ENCODE measurements at regions not wholly inside any gene's neighbourhood (a gene's known extent, or its start where the extent isn't known, plus 50 kb on each side); places are given as distances from the start of the nearest gene placed in this dataset.

- Histone ChIP-seq H3K4me3 (ENCODE audit: low read length) (no peak overlapping the region), H3K9ac (ENCODE audit: low read length) (no peak overlapping the region)
Measured at GRCh38 chr12:118582863-118583262, 206.5 kb downstream of the SUDS3 start.

DNA sequence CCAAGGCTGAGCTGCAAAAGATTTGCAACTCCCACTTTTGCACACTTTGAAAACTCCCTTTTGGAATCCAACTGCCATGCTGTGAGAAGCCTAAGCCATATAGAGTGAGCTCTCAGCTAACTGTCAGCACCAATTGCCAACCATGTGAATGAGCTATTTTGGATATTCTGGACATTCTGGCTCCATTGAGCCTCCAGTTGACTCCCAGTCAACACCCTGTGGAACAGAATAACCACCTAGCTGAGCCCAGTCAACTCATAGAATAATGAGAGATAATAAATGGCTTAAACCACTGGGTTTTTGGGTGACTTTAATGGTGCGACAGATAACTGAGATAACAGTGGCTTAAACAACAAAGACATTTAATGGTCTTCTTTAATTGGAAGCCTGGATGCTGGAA is 210.1 kb downstream of the SUDS3 start:
- peaks cover 1% of the 10 kb centered on the region for H3K27me3 ChIP-seq (ENCODE audit: control insufficient read depth, insufficient read depth, low read length)
- no peak overlapping the region for H3K9ac ChIP-seq (ENCODE audit: low read length)
- H3K4me3 ChIP-seq (ENCODE audit: low read length), result no peak overlapping the region
- H3K36me3 ChIP-seq (ENCODE audit: control insufficient read depth, insufficient read depth, low read length), result no peaks in the 10 kb centered on the region
- H3K4me1 ChIP-seq (ENCODE audit: control insufficient read depth, insufficient read depth, low read length), result no peaks in the 10 kb centered on the region
- H3K27ac ChIP-seq (ENCODE audit: low read depth, low read length), result no peak overlapping the region

More at GRCh38 chr12:118582863-118583262, 206.5 kb downstream of the SUDS3 start:
- Histone ChIP-seq H3K36me3 (ENCODE audit: control insufficient read depth, insufficient read depth, low read length) (no peaks in the 10 kb centered on the region), H3K27ac (ENCODE audit: low read depth, low read length) (no peak overlapping the region), H3K4me1 (ENCODE audit: control insufficient read depth, insufficient read depth, low read length) (no peaks in the 10 kb centered on the region), H3K27me3 (ENCODE audit: control insufficient read depth, insufficient read depth, low read length) (no peaks in the 10 kb centered on the region)

- H3K36me3 ChIP-seq (ENCODE audit: control insufficient read depth, insufficient read depth, low read length), result no peaks in the 10 kb centered on the region
- no peaks in the 10 kb centered on the region for H3K4me1 ChIP-seq (ENCODE audit: control insufficient read depth, insufficient read depth, low read length)
- H3K4me3 ChIP-seq (ENCODE audit: low read length), result no peak overlapping the region
- H3K27me3 ChIP-seq (ENCODE audit: control insufficient read depth, insufficient read depth, low read length), result peaks cover 1% of the 10 kb centered on the region
- no peak overlapping the region for H3K9ac ChIP-seq (ENCODE audit: low read length)
- H3K27ac ChIP-seq (ENCODE audit: low read depth, low read length), result no peak overlapping the region
Measured at GRCh38 chr12:118589162-118589561, 212.8 kb downstream of the SUDS3 start.

GRCh38 chr12:118590406-118591150 is 214.2 kb downstream of the SUDS3 start:
- Histone ChIP-seq H3K36me3 (ENCODE audit: control insufficient read depth, insufficient read depth, low read length) (no peaks in the 10 kb centered on the region), H3K27me3 (ENCODE audit: control insufficient read depth, insufficient read depth, low read length) (peaks cover 1% of the 10 kb centered on the region), H3K4me3 (ENCODE audit: low read length) (no peak overlapping the region), H3K9ac (ENCODE audit: low read length) (no peak overlapping the region), H3K4me1 (ENCODE audit: control insufficient read depth, insufficient read depth, low read length) (no peaks in the 10 kb centered on the region), H3K27ac (ENCODE audit: low read depth, low read length) (no peak overlapping the region)

DNA sequence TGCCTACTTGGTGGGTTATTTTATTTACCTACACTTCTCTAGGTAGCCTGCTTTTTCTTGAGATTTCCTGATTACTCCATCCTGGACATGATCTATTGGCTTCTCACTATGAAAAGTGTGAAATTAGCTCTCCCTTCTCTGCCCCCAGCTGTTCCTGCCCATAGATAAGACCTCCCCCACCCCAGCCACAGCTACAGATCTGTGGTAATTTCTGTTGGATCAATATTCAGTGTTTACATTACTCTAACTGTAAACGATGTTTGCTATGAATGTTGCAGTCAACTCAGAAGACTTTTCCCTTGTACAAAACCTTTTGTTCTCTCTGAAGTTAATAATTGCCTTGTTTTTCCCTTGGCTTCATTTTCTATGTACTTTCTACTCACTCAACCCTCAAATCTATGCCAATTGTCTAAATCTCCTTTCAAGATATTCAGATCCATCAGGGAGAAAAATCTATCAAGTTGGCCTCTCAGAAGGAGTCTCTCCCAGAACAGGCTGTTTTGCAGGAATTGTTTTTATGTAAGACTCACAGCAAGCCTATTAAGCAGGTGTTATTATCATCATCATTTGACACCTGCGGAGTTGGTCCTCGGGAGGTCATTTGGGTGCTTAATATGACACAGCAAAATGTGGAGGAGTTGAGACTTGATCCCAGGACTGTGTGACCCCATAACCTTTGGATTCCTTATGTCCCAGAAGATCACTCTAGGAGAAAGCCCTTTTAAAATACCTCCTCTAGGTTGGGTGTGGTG is 227.4 kb downstream of the SUDS3 start:
- no peaks in the 10 kb centered on the region for H3K4me1 ChIP-seq (ENCODE audit: control insufficient read depth, insufficient read depth, low read length)
- H3K27me3 ChIP-seq (ENCODE audit: control insufficient read depth, insufficient read depth, low read length), result no peaks in the 10 kb centered on the region
- no peak overlapping the region for H3K4me3 ChIP-seq (ENCODE audit: low read length)
- H3K36me3 ChIP-seq (ENCODE audit: control insufficient read depth, insufficient read depth, low read length), result no peaks in the 10 kb centered on the region
- H3K27ac ChIP-seq (ENCODE audit: low read depth, low read length), result no peak overlapping the region
- H3K9ac ChIP-seq (ENCODE audit: low read length), result no peak overlapping the region

- no peaks in the 10 kb centered on the region for H3K4me1 ChIP-seq (ENCODE audit: control insufficient read depth, insufficient read depth, low read length)
- no peak overlapping the region for H3K4me3 ChIP-seq (ENCODE audit: low read length)
- H3K27ac ChIP-seq (ENCODE audit: low read depth, low read length), result no peak overlapping the region
- no peaks in the 10 kb centered on the region for H3K27me3 ChIP-seq (ENCODE audit: control insufficient read depth, insufficient read depth, low read length)
- H3K36me3 ChIP-seq (ENCODE audit: control insufficient read depth, insufficient read depth, low read length), result no peaks in the 10 kb centered on the region
- H3K9ac ChIP-seq (ENCODE audit: low read length), result no peak overlapping the region
Measured at GRCh38 chr12:118606690-118607089, 230.3 kb downstream of the SUDS3 start.

DNA sequence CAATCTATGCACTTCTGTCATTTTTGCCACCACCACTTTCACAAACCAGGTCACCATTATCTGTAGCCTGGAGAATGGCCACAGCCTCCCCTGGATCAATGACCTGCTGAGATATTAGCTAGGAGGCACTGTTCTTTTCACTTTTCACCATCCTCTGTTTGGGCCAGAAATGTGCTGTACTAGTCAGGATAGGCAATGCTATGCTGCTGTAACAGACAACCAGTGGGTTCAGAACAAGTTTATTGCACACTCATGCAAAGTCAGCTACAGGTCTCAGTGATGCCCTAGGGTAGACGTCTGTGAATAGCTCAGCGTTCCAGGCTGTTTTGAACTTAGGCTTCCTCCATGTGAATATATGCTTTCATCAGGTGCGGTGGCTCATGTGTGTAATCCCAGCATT is 231.5 kb downstream of the SUDS3 start:
- Histone ChIP-seq H3K36me3 (ENCODE audit: control insufficient read depth, insufficient read depth, low read length) (no peaks in the 10 kb centered on the region), H3K4me3 (ENCODE audit: low read length) (no peak overlapping the region), H3K27ac (ENCODE audit: low read depth, low read length) (no peak overlapping the region), H3K4me1 (ENCODE audit: control insufficient read depth, insufficient read depth, low read length) (no peaks in the 10 kb centered on the region), H3K9ac (ENCODE audit: low read length) (no peak overlapping the region), H3K27me3 (ENCODE audit: control insufficient read depth, insufficient read depth, low read length) (no peaks in the 10 kb centered on the region)

- no peaks in the 10 kb centered on the region for H3K4me1 ChIP-seq (ENCODE audit: control insufficient read depth, insufficient read depth, low read length)
- H3K9ac ChIP-seq (ENCODE audit: low read length), result no peak overlapping the region
- H3K4me3 ChIP-seq (ENCODE audit: low read length), result no peak overlapping the region
- H3K36me3 ChIP-seq (ENCODE audit: control insufficient read depth, insufficient read depth, low read length), result no peaks in the 10 kb centered on the region
- H3K27ac ChIP-seq (ENCODE audit: low read depth, low read length), result no peak overlapping the region
- H3K27me3 ChIP-seq (ENCODE audit: control insufficient read depth, insufficient read depth, low read length), result no peaks in the 10 kb centered on the region
Measured at GRCh38 chr12:118608770-118609344, 232.5 kb downstream of the SUDS3 start.

DNA sequence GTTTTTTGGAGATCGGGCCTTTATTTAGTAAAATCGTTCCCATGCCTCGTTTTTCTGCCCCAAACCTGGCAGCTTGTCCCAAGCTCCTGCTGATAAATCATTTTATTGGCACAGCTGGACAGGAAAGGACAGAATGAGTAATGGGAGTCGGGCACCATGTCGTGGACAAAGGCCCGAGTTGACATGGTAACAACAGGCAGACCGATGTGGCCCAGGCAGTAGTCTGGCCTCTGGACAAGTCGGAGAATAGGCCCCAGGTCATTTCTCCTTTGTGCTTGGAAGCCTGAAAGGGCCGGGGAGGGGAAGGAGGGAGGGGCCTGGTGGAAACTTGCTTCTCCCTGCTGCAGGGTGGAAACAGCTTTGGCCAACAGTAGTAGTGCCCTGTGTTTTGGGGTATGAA is 234.9 kb downstream of the SUDS3 start:
- no peaks in the 10 kb centered on the region for H3K4me1 ChIP-seq (ENCODE audit: control insufficient read depth, insufficient read depth, low read length)

DNA sequence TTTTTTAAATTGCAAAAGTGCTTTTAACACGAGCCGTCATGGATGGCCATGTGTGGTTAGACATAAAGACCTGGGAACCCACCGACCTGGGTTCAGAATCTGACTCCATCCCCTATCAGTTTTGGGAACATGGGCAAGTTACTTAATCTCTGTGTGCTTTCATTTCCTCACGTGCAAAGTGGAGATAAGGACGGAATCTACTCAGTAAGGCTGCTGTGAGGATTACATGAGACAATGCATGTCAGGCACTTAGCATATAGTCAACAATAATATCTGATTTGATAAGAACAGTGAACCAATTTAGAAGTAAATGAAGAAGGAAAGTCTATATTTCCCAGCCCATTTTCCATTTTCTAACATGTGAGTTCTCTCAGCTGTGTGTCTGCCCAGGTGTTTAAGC is 235.4 kb downstream of the SUDS3 start:
- no peak overlapping the region for H3K9ac ChIP-seq (ENCODE audit: low read length)
- no peak overlapping the region for H3K27ac ChIP-seq (ENCODE audit: low read depth, low read length)
- no peaks in the 10 kb centered on the region for H3K4me1 ChIP-seq (ENCODE audit: control insufficient read depth, insufficient read depth, low read length)
- H3K4me3 ChIP-seq (ENCODE audit: low read length), result no peak overlapping the region
- H3K27me3 ChIP-seq (ENCODE audit: control insufficient read depth, insufficient read depth, low read length), result no peaks in the 10 kb centered on the region
- H3K36me3 ChIP-seq (ENCODE audit: control insufficient read depth, insufficient read depth, low read length), result no peaks in the 10 kb centered on the region

More for the DNA sequence above, 234.9 kb downstream of the SUDS3 start:
- no peak overlapping the region for H3K4me3 ChIP-seq (ENCODE audit: low read length)
- H3K9ac ChIP-seq (ENCODE audit: low read length), result no peak overlapping the region
- no peaks in the 10 kb centered on the region for H3K27me3 ChIP-seq (ENCODE audit: control insufficient read depth, insufficient read depth, low read length)
- H3K27ac ChIP-seq (ENCODE audit: low read depth, low read length), result no peak overlapping the region
- no peaks in the 10 kb centered on the region for H3K36me3 ChIP-seq (ENCODE audit: control insufficient read depth, insufficient read depth, low read length)

DNA sequence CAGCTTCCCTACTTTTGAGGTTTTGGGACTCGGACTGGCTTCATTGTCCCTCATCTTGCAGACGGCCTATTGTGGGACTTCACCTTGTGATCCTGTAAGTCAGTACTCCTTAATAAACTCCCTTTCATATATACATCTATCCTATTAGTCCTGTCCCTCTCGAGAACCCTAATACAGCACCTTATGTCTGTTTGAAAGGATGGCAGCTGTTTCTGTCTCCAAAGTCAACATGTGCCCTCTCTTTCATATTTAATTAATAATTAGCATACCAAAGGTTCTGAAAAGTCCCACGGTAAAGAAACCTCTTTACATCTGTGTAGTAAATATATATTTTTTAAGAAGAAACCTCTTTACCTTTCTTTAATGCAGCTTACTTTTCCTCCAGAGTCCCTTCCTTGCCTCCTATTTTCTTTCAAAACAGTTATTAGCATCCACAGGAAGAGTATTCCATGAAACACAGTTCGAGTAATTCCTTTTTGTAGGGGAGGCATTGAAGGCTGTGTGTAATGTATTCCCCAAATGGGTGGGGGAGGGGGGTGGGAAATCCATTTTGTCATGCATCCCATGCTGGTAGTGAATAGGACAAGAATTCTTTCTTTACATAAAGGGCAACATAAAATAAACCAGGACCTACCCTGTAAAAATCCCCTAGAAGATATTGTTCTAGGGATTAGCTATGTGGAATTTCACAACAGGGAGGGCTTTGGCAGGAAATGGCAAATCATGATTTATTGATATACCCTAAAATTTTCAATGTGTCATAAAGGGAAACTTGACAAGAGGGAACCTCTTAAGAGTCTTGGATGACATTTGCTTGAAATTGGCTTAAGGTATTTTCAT is 241.5 kb downstream of the SUDS3 start:
- H3K27ac ChIP-seq (ENCODE audit: low read depth, low read length), result no peak overlapping the region
- no peaks in the 10 kb centered on the region for H3K27me3 ChIP-seq (ENCODE audit: control insufficient read depth, insufficient read depth, low read length)
- no peak overlapping the region for H3K9ac ChIP-seq (ENCODE audit: low read length)
- H3K36me3 ChIP-seq (ENCODE audit: control insufficient read depth, insufficient read depth, low read length), result no peaks in the 10 kb centered on the region
- no peaks in the 10 kb centered on the region for H3K4me1 ChIP-seq (ENCODE audit: control insufficient read depth, insufficient read depth, low read length)
- no peak overlapping the region for H3K4me3 ChIP-seq (ENCODE audit: low read length)

- Histone ChIP-seq H3K27me3 (ENCODE audit: control insufficient read depth, insufficient read depth, low read length) (no peaks in the 10 kb centered on the region), H3K4me3 (ENCODE audit: low read length) (no peak overlapping the region), H3K9ac (ENCODE audit: low read length) (no peak overlapping the region), H3K36me3 (ENCODE audit: control insufficient read depth, insufficient read depth, low read length) (no peaks in the 10 kb centered on the region), H3K4me1 (ENCODE audit: control insufficient read depth, insufficient read depth, low read length) (no peaks in the 10 kb centered on the region), H3K27ac (ENCODE audit: low read depth, low read length) (no peak overlapping the region)
Measured at GRCh38 chr12:118618695-118619094, 242.3 kb downstream of the SUDS3 start.
